Frontal cortex (tissue), 3 donors: ENCODE measurements at regions not wholly inside any gene's neighbourhood (a gene's known extent, or its start where the extent isn't known, plus 50 kb on each side); places are given as distances from the start of the nearest gene placed in this dataset.
"Not testable (repeated sequence)": the region's sequence is repeated elsewhere in the genome, so short reads cannot be mapped to it uniquely, and the experiment has no call there.

ENCODE experiments used
- DNase-seq, 2 donors: peaks; one replicate each; pipeline ENCODE4 v3.0.0; 2012; ENCODE audit warnings: low spot score in 2 of 2
- FAIRE-seq: peaks from 2 replicates; lab custom pipeline; 2012; peaks lifted over from hg19 to GRCh38; lab: Jason Lieb, UNC
- donor health status: control.
- donor health status: control.
- donor health status: control.

DNA sequence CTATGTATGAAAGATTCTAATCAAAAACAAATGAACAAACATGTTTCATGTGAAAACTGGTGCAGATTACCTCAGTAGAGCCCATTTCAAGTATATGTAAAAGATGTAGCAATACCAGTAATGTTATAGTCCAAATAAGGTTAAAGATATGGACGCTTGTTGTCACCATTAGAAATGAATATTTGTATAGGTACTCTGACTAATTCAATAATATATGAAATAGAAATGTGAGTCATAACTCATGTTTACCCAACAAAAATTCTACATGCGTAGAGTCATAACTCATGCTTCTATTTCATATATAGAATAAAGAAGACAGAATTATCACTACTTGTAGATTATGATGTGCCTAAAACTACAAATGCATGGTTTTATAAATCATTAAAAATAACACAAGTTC lies 739.1 kb upstream of the DIAPH2 start:
- DNase-seq (no peak), FAIRE-seq (no peak)

DNA sequence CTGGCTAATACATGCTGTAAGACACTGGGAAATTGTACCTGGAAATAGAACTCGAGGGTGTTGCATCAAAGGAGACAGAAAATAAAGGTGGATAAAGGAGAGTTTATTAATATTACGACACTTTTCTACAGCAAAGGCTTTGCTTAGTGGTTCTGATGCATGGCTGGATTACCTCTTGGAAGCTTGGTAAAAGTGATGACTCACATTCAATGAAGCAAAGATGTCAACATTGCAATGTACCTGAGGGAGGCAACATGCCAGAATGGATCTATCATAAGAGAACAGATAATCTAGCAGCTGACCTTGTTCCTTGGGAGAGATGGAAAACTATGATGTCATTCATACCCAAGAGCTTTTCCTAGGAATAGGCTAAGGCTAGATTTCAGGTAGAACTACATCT lies 735.1 kb upstream of the DIAPH2 start:
- no peak for FAIRE-seq
- no peak for DNase-seq

DNA sequence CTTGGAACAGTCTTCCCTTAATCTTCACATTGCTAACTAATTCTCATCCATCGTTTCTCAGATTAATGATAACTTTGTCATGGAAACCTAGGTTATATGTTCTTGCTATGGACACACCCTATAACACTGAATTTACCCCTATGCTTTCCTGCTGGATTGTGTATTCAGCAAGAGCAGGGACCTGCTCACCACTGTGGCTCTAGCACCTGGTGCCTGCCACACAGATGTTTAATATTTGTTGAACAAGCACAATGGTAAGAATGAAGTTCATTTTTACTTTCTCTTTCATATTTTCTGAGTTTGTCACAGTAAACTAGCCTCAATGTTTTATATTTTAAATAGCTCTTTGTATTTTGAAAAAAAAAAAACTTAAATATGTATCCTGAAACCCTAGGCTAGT lies 734.0 kb upstream of the DIAPH2 start:
- no peak for FAIRE-seq

DNA sequence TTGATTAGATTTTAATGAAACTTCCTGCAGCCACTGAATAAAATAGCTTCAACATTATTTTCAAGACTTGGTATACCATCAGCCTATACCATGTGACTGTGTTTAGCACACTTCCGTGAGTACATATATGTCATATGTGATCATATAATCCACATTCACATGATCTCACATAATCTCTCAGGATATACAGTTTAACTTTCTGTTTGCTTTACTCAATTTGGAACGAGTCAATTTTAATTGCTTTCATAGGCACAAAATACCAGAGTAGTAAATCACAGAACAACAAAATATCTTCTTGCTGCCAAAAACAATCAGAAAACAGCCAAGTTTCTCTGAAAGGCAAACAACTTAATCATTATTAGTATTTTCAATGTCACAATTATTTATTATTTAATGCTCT lies 731.1 kb upstream of the DIAPH2 start:
- DNase-seq (no peak), FAIRE-seq (no peak)

More for the DNA sequence above, 734.0 kb upstream of the DIAPH2 start:
- DNase-seq = no peak

DNA sequence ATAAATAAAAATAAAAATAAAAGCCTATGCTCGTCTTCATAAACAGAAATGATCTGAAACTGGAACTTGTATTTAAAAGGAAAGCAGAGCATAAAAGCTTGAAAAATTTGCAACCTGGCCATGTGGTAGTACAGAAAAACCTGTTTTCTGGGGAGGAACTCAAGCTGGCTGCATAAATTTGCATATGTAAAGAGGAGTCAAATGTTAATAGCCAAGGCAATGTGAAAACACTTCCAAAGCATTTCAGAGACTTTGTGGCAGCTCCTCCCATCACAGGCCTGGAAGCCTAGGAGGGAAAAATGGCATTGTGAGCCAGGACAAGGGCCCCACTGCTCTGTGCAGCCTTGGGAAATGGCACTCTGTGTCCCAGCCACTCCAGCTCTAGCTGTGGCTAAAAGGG lies 727.9 kb upstream of the DIAPH2 start:
- FAIRE-seq (no peak), DNase-seq (no peak)

DNA sequence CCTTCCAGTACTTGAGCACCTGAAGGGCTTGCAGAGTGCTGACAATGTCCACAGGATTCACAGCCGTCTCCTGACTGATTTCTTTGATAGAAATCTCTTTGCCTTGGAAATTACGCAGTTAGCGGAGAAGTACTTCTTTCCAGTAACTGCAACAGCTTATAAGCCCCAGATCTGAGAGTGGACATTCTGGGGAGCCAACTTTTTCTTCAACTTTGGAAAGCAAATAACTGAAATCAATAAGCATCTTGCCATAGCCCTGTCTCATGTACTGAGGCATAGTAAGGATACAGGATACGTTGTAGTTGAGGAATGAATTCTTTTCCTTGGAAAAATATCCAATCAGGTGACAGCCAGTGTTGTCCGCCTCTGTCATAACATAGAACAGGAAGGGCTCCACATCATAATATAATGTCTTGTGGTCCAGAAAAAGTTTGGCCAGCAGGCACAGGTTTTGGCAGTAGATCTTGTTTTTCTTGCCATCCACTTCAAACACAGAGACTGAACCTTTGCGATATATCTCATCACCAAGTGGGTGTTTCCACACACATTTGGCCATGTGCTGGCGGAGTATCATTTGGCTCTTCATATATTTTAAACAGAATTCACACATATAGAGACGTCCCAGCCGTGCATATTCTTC lies 711.1 kb upstream of the DIAPH2 start:
- not testable (repeated sequence) for FAIRE-seq

DNA sequence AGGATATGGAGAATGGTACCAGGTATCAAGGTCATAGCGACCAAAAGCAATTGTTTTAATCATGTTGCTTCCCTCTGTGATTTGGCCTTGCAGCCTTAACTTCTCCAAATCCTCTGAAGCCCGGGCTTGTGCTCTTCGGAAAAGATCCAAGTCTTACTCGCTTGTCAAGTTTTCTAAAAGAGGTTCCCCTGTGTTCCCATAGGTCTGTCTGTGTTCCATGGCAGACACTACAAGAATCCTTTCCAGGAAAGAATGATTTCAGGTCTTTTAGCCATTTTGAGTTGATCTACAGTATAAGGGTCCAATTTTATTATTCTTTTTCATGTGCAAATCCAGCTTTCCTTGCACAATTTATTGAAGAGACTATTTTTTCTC lies 710.6 kb upstream of the DIAPH2 start:
- no peak for DNase-seq
- no peak for FAIRE-seq

More for the DNA sequence above, 711.1 kb upstream of the DIAPH2 start:
- DNase-seq = not testable (repeated sequence)

DNA sequence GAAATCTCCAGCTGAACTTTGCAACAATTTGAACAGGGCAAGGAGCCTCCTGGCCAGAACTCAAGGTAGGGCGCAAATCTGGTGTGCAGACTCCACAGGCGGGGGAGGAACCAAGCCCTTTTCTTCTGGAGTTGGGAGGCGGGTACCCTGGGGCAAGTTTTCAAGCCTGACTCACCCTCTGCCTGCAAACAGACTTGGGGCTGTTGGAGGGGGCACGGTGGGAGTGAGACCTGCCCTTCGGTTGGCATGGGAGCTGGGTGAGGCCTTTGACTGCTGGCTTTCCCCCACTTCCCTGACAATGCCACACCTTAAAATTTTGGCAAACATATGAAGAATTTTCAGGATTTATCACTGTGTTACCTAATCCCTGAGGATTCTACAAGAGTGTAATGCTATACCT lies 709.8 kb upstream of the DIAPH2 start:
- DNase-seq = no peak
- FAIRE-seq = no peak

DNA sequence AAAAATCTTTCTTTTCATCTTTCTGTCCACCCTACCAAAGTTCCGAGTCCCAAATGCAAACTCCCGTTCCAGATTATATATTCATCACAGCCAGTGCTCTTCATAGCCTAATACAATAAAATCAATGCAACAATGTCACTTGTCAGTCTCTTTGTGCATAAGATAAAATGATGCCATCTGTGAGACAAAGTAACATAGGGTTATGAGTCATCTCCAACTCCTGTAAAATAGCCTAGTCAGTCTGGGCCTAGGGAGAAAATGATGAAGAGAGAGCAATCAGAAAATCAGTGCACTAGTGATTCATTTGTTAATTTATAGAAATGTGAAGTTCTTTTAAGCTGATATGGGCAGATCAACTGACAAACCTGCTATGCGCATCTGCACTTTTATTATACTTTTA lies 689.1 kb upstream of the DIAPH2 start:
- FAIRE-seq (no peak), DNase-seq (no peak)

DNA sequence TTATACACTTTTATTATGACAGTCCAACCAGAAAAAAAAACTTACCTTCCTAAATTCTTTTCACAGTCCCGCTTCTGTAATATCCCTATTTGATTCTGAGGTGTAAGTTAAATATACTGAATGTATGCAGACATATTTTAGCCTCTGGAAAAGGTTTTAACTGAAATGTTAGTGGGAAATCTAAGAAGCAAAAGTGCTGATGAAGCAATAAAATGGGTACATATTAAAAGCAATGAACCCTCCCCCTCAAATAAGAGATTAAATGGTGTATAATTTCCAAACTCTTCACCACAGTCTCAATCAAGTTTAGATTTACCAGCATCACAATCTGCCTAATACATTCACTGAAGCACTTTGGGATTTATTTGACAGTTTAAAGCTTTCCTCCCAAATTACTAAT lies 688.3 kb upstream of the DIAPH2 start:
- DNase-seq = no peak
- FAIRE-seq = no peak

DNA sequence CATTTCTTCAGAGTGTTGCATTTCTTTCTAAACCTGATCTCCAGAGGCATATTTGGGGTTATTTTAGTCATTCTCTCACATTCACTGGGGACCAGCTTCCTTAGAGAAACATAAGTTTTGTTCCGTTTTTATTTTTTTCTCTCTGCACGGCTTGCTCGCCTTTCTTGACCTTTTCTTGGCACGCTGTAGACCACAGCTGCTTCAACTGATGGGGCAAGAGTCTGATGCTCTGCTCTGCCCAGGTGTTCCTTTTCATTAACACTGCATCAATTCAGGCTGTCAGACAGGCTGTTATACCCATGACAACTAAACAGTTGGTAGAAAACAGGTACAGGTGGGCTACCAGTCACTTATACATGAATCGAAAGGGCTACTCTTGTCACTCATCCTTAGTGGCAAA lies 682.2 kb upstream of the DIAPH2 start:
- DNase-seq = no peak
- FAIRE-seq = no peak

DNA sequence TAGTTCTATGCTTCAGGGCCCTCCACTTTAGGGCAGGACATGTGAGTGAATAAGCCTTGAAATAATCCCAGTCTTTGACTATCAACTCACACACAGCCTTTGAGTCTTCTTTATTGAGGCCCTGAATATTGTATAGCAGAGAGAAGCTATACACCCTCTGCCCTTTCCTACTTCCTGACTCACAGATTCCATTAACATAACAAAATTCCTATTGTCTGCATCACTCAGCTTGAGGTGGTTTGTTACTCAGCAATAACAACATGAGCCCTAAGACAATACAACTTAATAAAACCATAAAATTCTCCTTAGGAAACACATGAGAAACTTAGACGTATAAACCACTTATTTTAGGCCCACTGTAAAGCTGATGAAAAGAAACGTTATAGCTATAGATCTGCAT lies 680.3 kb upstream of the DIAPH2 start:
- DNase-seq = no peak
- no peak for FAIRE-seq

DNA sequence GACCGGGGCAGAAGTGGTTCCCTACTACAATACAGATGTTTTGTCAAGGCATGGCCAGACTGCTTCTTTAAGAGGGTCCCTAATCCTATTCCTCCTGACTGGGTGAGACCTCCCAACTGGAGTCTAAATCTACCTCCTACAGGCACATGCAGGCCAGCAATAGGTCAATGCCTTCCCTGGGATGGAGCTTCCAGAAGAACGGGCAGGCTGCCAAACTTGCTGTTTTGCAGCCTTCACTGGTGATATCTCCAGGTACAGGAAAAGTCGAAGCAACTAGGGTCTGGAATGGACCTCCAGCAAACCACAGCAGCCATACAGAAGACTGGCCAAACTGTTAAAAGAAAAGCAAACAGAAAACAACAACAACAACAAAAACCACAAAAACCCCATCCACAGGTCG lies 678.4 kb upstream of the DIAPH2 start:
- no peak for FAIRE-seq
- DNase-seq = no peak

DNA sequence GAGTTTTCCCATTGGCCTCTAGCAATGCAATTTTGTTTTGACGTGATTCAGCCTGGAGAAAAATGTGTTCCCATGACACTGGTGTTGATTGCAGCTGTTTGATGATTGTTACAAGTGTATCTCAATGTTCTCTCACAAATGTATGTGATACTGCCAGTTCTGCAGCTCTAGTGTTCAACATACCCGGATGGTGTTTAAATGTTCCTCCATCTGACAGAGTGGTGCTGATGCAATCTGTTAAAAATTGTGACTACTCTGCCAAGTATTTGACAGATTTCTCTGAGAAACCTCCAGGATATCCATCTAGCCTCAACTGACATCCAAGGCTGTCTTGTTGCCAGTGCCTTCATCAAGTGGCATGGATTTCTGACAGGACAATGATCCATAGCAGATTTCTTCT lies 657.2 kb upstream of the DIAPH2 start:
- FAIRE-seq (no peak), DNase-seq (no peak)

DNA sequence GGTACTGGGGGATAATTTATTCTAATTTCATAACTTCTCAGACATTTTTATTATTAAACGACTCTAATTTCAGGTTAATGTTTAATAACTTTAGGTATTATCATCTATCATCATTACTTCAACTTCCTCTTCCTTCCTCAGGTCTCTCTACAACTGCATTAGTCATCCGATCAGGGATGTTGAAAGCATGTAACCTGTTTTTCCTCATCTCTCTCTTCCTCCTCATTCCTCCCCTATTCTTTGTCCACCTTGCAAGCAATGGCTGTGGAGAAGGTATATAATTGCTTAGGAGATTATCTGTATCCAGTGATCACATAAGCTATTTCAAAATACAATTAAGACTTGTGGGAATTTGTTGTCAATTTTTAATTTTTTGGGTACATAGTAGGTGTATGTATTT lies 632.6 kb upstream of the DIAPH2 start:
- DNase-seq = no peak
- no peak for FAIRE-seq

DNA sequence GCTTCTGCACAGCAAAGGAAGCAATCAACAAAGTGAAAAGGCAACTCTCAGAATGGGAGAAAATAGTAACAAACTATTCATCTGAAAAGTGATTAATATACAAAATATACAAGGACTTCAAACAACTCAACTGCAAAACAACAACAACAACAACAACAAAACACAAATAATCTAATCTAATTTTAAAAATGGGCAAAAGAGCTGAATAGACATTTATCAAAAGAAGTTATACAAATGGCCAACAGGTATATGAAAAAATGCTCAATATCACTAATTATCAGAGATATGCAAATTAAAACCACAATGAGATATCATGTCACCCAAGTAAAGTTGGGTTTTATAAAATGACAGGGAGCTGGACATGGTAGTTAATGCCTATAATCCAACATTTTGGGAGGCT lies 602.8 kb upstream of the DIAPH2 start:
- FAIRE-seq (no peak), DNase-seq (no peak)

DNA sequence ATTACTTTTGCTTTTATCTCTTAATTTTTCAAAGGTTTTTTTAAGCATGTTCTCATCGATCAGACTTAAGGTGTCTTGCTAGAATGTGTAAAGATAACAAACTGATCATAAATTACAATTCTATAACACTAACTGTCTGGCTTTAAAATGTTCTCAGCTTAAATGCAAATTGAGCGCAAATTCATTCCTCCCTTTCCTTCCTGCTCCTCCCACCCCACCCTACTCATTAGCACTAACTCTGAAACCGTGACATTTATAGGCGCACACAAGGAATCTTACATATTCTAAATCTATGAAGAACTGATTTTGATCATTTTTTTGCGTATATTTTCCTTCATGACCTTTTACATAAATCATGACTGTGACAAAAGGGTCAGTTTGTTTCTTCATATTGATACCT lies 590.0 kb upstream of the DIAPH2 start:
- no peak for DNase-seq
- FAIRE-seq = no peak

DNA sequence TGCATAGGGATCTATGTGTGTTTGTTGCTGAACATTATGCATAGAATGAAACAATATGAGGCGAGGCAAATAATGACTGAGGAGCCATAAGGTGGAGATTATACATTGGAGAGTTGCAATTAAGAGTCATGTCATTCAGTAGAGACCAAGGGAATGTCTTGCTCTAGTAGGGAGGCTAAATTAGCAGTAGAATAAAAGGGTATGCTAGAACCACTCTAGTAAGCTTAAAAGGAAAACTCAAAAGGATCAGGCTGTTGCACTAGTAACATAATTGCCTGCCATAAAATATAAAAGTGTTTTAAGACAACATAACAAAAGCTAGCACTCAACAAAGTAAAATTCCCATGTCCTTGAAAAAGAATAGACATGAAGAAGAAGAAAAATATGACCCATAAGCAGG lies 586.2 kb upstream of the DIAPH2 start:
- FAIRE-seq = no peak
- no peak for DNase-seq

DNA sequence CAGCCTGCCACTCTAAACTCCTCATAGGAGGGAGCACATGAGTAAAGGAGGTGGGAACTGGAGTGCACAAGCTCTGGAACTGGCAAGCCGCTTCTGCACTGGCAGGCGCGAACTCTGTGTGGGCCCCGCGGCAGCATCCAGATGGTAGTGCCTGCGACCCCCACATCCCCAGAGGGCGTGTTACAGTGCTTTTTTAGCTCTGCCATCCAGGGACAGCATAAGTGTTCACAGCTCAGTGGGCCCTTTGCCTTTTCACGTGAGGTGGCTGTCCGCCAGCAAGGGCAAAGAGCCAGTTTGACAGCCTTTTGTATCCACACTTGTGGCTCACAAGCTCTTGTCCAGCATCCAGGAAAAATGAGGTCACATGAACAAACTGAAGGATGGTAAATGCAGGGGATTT lies 581.6 kb upstream of the DIAPH2 start:
- FAIRE-seq = no peak
- no peak for DNase-seq

DNA sequence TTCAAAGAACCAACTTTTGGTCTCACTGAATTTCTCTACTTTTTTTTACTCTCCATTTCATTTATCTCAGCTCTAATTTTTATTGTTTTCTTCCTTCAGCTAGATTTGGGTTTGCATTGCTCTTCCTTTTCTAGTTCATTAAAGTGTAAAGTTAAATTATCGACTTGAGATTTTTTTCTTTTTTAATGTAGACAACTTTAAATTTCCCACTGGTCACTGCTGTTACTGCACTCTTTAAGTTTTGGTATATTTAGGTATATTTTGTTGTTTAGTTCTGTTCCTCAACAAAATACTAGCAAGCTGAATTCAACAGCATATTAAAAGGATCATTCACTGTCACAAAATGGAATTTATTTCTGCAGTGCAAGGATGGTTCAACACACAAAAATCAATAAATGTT lies 572.0 kb upstream of the DIAPH2 start:
- no peak for FAIRE-seq

DNA sequence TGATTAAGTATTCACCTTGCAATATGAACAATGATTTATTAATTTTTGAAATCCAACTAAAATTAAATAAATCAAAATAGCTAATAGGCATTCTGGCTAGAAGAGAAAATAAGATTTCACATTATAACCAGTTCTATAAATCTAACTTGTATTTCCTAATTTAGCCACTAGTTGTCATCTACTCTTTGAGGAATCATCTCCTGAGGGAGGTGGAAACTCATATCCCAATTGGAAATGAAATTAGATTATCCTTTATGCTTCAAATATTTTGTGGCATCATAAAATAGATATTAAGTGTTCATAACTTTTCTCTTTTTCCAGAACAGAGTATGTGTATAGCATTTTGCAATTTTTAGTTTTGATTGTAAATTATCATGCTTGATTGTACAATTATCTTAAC lies 558.5 kb upstream of the DIAPH2 start:
- DNase-seq (no peak), FAIRE-seq (no peak)

More for the DNA sequence above, 572.0 kb upstream of the DIAPH2 start:
- no peak for DNase-seq

DNA sequence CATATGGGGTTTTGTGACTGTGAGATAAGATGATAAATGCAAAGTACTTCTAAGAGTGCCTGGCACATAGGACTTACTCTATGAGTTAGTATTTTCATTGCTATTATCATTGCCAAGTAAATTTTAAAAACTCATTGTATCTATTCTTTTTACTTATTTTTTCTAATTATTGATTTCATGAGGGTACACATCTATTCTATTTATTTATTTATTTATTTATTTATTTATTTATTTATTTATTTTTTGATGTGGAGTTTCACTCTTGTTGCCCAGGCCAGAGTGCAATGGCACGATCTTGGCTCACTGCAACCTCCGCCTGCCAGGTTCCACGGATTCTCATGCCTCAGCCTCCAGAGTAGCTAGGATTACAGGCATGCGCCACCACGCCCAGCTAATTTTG lies 556.6 kb upstream of the DIAPH2 start:
- not testable (repeated sequence) for DNase-seq, FAIRE-seq

DNA sequence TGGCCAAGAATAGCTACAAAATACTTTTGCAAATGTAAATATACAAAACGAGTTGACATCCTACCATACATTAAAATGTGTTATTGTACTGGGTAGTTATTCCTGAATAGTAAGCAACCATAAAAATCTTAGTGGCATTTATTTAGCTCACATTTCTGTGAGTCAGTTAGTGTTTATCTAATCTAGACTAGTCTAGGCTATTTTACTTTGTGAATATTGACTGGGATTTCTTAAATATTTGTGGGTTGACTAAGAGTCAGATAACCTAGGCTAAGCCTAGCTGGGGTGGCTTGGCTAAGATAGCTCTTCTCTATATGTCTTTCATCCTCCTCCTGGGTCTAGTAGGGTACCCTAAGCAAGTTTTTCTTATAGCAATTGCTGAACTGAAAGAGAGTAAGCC lies 543.8 kb upstream of the DIAPH2 start:
- FAIRE-seq = no peak

More for the DNA sequence above, 543.8 kb upstream of the DIAPH2 start:
- no peak for DNase-seq
